H9 (cell line): ENCODE measurements at regions not wholly inside any gene's neighbourhood (a gene's known extent, or its start where the extent isn't known, plus 50 kb on each side); places are given as distances from the start of the nearest gene placed in this dataset.

ENCODE experiments used
- DNase-seq: peaks from one replicate; pipeline ENCODE4 v3.0.0-alpha.2; 2017
- H2AFZ ChIP-seq: one replicate; pipeline ENCODE4 v1.6.1; 2013; ENCODE audit warnings: mild to moderate bottlenecking, low read length, control low read depth, moderate library complexity
- H2AK5ac ChIP-seq: 2 replicates; pipeline ENCODE4 v1.6.1; 2013; ENCODE audit warnings: low read length, control low read depth, mixed read lengths; ENCODE audit not compliant: insufficient read length
- H2BK120ac ChIP-seq: one replicate; pipeline ENCODE4 v1.6.1; 2013; ENCODE audit warnings: low read depth, mild to moderate bottlenecking, low read length, control low read depth, inconsistent platforms; ENCODE audit not compliant: poor library complexity, severe bottlenecking
- H2BK12ac ChIP-seq: 2 replicates; pipeline ENCODE4 v1.6.1; 2013; ENCODE audit warnings: low read length, control low read depth, mixed read lengths, low read depth; ENCODE audit not compliant: insufficient read length
- H2BK15ac ChIP-seq: 2 replicates; pipeline ENCODE4 v1.6.1; 2013; ENCODE audit warnings: low read depth, low read length, control low read depth
- H2BK20ac ChIP-seq: one replicate; pipeline ENCODE4 v1.6.1; 2013; ENCODE audit warnings: low read depth, mild to moderate bottlenecking, low read length, control low read depth, inconsistent platforms; ENCODE audit not compliant: poor library complexity, severe bottlenecking
- H2BK5ac ChIP-seq: 2 replicates; pipeline ENCODE4 v1.6.1; 2013; ENCODE audit warnings: low read length, control low read depth, mixed read lengths; ENCODE audit not compliant: insufficient read length
- H3K14ac ChIP-seq: 2 replicates; pipeline ENCODE4 v1.6.1; 2013; ENCODE audit warnings: low read length, control low read depth; ENCODE audit not compliant: insufficient read depth
- H3K18ac ChIP-seq: 2 replicates; pipeline ENCODE4 v1.6.1; 2013; ENCODE audit warnings: low read depth, mild to moderate bottlenecking, mixed read lengths, low read length, control low read depth; ENCODE audit not compliant: insufficient read length
- H3K23ac ChIP-seq: 2 replicates; pipeline ENCODE4 v1.6.1; 2013; ENCODE audit warnings: low read length, control low read depth, mixed read lengths, low read depth; ENCODE audit not compliant: insufficient read length
- H3K23me2 ChIP-seq: 2 replicates; pipeline ENCODE4 v1.6.1; 2013; ENCODE audit warnings: low read depth, mild to moderate bottlenecking, mixed read lengths, low read length, control low read depth; ENCODE audit not compliant: insufficient read length, poor library complexity, severe bottlenecking
- H3K27ac ChIP-seq: 2 replicates; pipeline ENCODE4 v1.5.1; 2013; ENCODE audit warnings: low read length, control low read depth, mixed read lengths, low read depth; ENCODE audit not compliant: insufficient read length
- H3K27me3 ChIP-seq: 2 replicates; pipeline ENCODE4 v1.6.1; 2013; ENCODE audit warnings: low read length, control low read depth, inconsistent platforms; ENCODE audit not compliant: insufficient read depth
- H3K4ac ChIP-seq: 2 replicates; pipeline ENCODE4 v1.6.1; 2013; ENCODE audit warnings: low read depth, mild to moderate bottlenecking, control low read depth, inconsistent platforms, low read length, moderate library complexity
- H3K4me1 ChIP-seq: 2 replicates; pipeline ENCODE4 v1.6.1; 2013; ENCODE audit warnings: low read length, control low read depth, inconsistent platforms; ENCODE audit not compliant: insufficient read depth
- H3K4me2 ChIP-seq: 2 replicates; pipeline ENCODE4 v1.6.1; 2013; ENCODE audit warnings: low read length, control low read depth, mixed read lengths; ENCODE audit not compliant: insufficient read length, insufficient read depth
- H3K56ac ChIP-seq: 2 replicates; pipeline ENCODE4 v1.6.1; 2013; ENCODE audit warnings: low read depth, mild to moderate bottlenecking, mixed read lengths, low read length, control low read depth; ENCODE audit not compliant: insufficient read length
- H3K79me1 ChIP-seq: 2 replicates; pipeline ENCODE4 v1.6.1; 2013; ENCODE audit warnings: low read depth, mild to moderate bottlenecking, moderate library complexity, low read length, control low read depth, inconsistent platforms; ENCODE audit not compliant: insufficient read depth, poor library complexity, severe bottlenecking
- H3K79me2 ChIP-seq: 2 replicates; pipeline ENCODE4 v1.6.1; 2013; ENCODE audit warnings: low read length, control low read depth, inconsistent platforms; ENCODE audit not compliant: insufficient read depth
- H3K9ac ChIP-seq: 2 replicates; pipeline ENCODE4 v1.6.1; 2013; ENCODE audit warnings: low read length, control low read depth, mixed read lengths; ENCODE audit not compliant: insufficient read length; ENCODE audit errors: extremely low read depth
- H3K9me3 ChIP-seq: one replicate; pipeline ENCODE4 v1.6.1; 2013; ENCODE audit warnings: low read depth, low read length, inconsistent platforms; ENCODE audit not compliant: control insufficient read depth
- H3T11ph ChIP-seq: one replicate; pipeline ENCODE4 v1.6.1; 2013; ENCODE audit warnings: mild to moderate bottlenecking, low read length, control low read depth, inconsistent platforms
- H4K20me1 ChIP-seq: one replicate; pipeline ENCODE4 v1.6.1; 2013; ENCODE audit not compliant: control insufficient read depth, insufficient read length, insufficient read depth
- H4K5ac ChIP-seq: 2 replicates; pipeline ENCODE4 v1.6.1; 2013; ENCODE audit warnings: low read depth, mild to moderate bottlenecking, mixed read lengths, low read length, control low read depth; ENCODE audit not compliant: insufficient read length
- H4K8ac ChIP-seq: replicated peaks from 2 replicates; pipeline ENCODE4 v1.6.1; 2013; ENCODE audit warnings: low read length, control low read depth, mixed read lengths, low read depth; ENCODE audit not compliant: insufficient read length
- H4K91ac ChIP-seq: 2 replicates; pipeline ENCODE4 v1.6.1; 2013; ENCODE audit warnings: low read depth, mild to moderate bottlenecking, moderate library complexity, mixed read lengths, low read length, control low read depth; ENCODE audit not compliant: insufficient read length
- H3K27ac Mint-ChIP-seq, 3 experiments: 2 replicates in 2 of 3; 3 replicates in 1 of 3; pipeline ENCODE4 v1.8.0; 2020 to 2021; ENCODE audit warnings: mixed read lengths in 3 of 3, mild to moderate bottlenecking in 1 of 3, moderate library complexity in 1 of 3
- H3K27me3 Mint-ChIP-seq: 2 replicates; pipeline ENCODE4 v1.8.0; 2021; ENCODE audit warnings: low read depth, mild to moderate bottlenecking, moderate library complexity, mixed read lengths
- H3K36me3 Mint-ChIP-seq, 3 experiments: 2 replicates in 2 of 3; 3 replicates in 1 of 3; pipeline ENCODE4 v1.8.0; 2020 to 2021; ENCODE audit warnings: low read depth in 3 of 3, mixed read lengths in 3 of 3; ENCODE audit not compliant: insufficient read depth in 1 of 3
- H3K4me1 Mint-ChIP-seq, 2 experiments: 2 replicates each; pipeline ENCODE4 v1.8.0; 2020; ENCODE audit warnings: mixed read lengths in 2 of 2
- H3K4me3 Mint-ChIP-seq, 2 experiments: 2 replicates in 1 of 2; 3 replicates in 1 of 2; pipeline ENCODE4 v1.8.0; 2020 to 2021; ENCODE audit warnings: mild to moderate bottlenecking in 2 of 2, mixed read lengths in 2 of 2, moderate library complexity in 1 of 2
- H3K9me3 Mint-ChIP-seq, 2 experiments: 2 replicates in 1 of 2; 3 replicates in 1 of 2; pipeline ENCODE4 v1.8.0; 2020; ENCODE audit warnings: mild to moderate bottlenecking in 2 of 2, mixed read lengths in 2 of 2, moderate library complexity in 1 of 2
- WGBS: extraction: QIAGEN DNeasy Blood & Tissue Kit; methylation state at CpG from one replicate; pipeline ENCODE4 v1.1.7; 2013; ENCODE audit warnings: missing lambda C conversion rate, low lambda C conversion rate, mixed read lengths; ENCODE audit not compliant: insufficient read length; ENCODE audit errors: extremely low coverage; 5-methylcytosine and 5-hydroxymethylcytosine counted together
- TF ChIP-seq, protein P1 (sequence below): fragments of 200-600 bp; sonication (generic); conservative IDR thresholded peaks from 3 replicates; pipeline ENCODE4 v1.8.0; 2021; ENCODE audit warnings: antibody characterized with exemption, mild to moderate bottlenecking

DNA sequence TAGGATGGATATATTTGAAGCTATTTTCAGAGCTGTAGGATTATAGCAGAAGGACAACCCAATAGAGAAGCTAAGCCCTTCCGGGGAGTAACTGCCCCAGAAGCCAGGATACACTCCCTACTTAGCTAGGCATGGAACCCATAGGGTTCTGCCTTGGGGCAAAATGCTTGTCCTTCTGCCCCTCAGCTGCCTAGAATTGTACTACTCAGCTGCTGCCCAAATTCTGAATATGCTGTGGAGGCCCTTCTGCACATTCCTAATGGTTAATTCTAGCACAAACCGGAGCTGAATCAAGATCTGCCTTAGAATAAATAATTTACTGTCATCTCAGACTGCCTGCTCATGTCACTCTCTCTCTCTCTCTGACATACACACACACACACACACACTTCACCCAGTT, 297.7 kb upstream of the VCX3A start:
- Histone ChIP-seq H3K4me1 (peaks cover under 1% of the 10 kb centered on the region; the same call in 1 of the 2 replicates), H3K14ac (no peak overlapping the region), H3K9me3 (no peaks in the 10 kb centered on the region), H2AFZ (no peak overlapping the region), H2BK5ac (no peak overlapping the region), H3K56ac (no peak overlapping the region), H2BK15ac (no peak overlapping the region), H2BK12ac (no peak overlapping the region), H3K27me3 (no peaks in the 10 kb centered on the region), H2BK120ac (no peak overlapping the region), H3K9ac (no peak overlapping the region), H3K79me1 (no peaks in the 10 kb centered on the region), H3T11ph (no peak overlapping the region), H3K23ac (no peak overlapping the region), H3K79me2 (no peaks in the 10 kb centered on the region), H3K4ac (no peak overlapping the region), H4K20me1 (no peaks in the 10 kb centered on the region), H4K8ac (no peak overlapping the region), H2AK5ac (no peak overlapping the region), H3K4me2 (no peak overlapping the region), H2BK20ac (no peak overlapping the region), H4K91ac (no peak overlapping the region), H3K23me2 (no peaks in the 10 kb centered on the region), H3K18ac (no peak overlapping the region), H3K27ac (no peak overlapping the region), H4K5ac (no peak overlapping the region)
- no peaks in the 10 kb centered on the region; a peak in 6 of 7 replicates for H3K36me3 Mint-ChIP-seq
- H3K4me1 Mint-ChIP-seq = peaks cover 3 to 20% of the 10 kb centered on the region in 2 experiments; a peak in 3 of 4 replicates
- DNase-seq = no peak
- H3K4me3 Mint-ChIP-seq = no peak overlapping the region
- TF ChIP-seq, protein P1, sequence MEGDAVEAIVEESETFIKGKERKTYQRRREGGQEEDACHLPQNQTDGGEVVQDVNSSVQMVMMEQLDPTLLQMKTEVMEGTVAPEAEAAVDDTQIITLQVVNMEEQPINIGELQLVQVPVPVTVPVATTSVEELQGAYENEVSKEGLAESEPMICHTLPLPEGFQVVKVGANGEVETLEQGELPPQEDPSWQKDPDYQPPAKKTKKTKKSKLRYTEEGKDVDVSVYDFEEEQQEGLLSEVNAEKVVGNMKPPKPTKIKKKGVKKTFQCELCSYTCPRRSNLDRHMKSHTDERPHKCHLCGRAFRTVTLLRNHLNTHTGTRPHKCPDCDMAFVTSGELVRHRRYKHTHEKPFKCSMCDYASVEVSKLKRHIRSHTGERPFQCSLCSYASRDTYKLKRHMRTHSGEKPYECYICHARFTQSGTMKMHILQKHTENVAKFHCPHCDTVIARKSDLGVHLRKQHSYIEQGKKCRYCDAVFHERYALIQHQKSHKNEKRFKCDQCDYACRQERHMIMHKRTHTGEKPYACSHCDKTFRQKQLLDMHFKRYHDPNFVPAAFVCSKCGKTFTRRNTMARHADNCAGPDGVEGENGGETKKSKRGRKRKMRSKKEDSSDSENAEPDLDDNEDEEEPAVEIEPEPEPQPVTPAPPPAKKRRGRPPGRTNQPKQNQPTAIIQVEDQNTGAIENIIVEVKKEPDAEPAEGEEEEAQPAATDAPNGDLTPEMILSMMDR = no peak
- WGBS = no CpG with 5 or more reads among the region's 2 CpGs
- peaks cover 0 to 4% of the 10 kb centered on the region in 2 experiments; a peak in 3 of 5 replicates for H3K9me3 Mint-ChIP-seq
- H3K27me3 Mint-ChIP-seq = no peaks in the 10 kb centered on the region
- H3K27ac Mint-ChIP-seq = no peak overlapping the region
